H1 (cell line): ENCODE measurements at regions not wholly inside any gene's neighbourhood (a gene's known extent, or its start where the extent isn't known, plus 50 kb on each side); places are given as distances from the start of the nearest gene placed in this dataset.
"Not testable (repeated sequence)": the region's sequence is repeated elsewhere in the genome, so short reads cannot be mapped to it uniquely, and the experiment has no call there.

Experiments used
- CTCF ChIA-PET: fragments of 300-600 bp; sonication (Branson Sonifier 250); formaldehyde crosslinking; loops from one replicate; lab custom pipeline; 2021; ENCODE audit not compliant: partially characterized antibody; lab: Charles Lee
- POLR2A ChIA-PET: fragments of 300-600 bp; sonication (Branson Sonifier 250); formaldehyde crosslinking; loops from one replicate; lab custom pipeline; 2021; ENCODE audit warnings: inconsistent platforms; ENCODE audit not compliant: partially characterized antibody; lab: Charles Lee
- DNase-seq, 2 experiments: peaks; one replicate each; pipeline versions ENCODE4 v3.0.0 to v3.0.0-alpha.2; 2010 to 2022; ENCODE audit warnings: low spot score in 2 of 2, low read depth in 1 of 2, mixed read lengths in 1 of 2
- FAIRE-seq: peaks from 2 replicates; lab custom pipeline; 2011; peaks lifted over from hg19 to GRCh38; lab: Jason Lieb, UNC
- H2AFZ ChIP-seq: 2 replicates; pipeline ENCODE4 v1.8.1; 2012; ENCODE audit warnings: low read length, inconsistent platforms
- H2AK5ac ChIP-seq: 2 replicates; pipeline ENCODE4 v1.6.1; 2013; ENCODE audit warnings: low read depth, low read length
- H2BK120ac ChIP-seq: replicated peaks from 2 replicates; pipeline ENCODE3; 2013; ENCODE audit warnings: low read depth, low read length, inconsistent platforms
- H2BK12ac ChIP-seq: 2 replicates; pipeline ENCODE4 v1.6.1; 2013; ENCODE audit warnings: low read depth, low read length
- H2BK15ac ChIP-seq: 2 replicates; pipeline ENCODE4 v1.6.1; 2013; ENCODE audit warnings: low read length
- H2BK20ac ChIP-seq: 2 replicates; pipeline ENCODE4 v1.6.1; 2013; ENCODE audit warnings: low read length
- H2BK5ac ChIP-seq: 2 replicates; pipeline ENCODE4 v1.6.1; 2013; ENCODE audit warnings: low read depth, low read length
- H3K14ac ChIP-seq: 2 replicates; pipeline ENCODE4 v1.6.1; 2013; ENCODE audit warnings: inconsistent platforms; ENCODE audit not compliant: insufficient read length
- H3K18ac ChIP-seq: 2 replicates; pipeline ENCODE4 v1.6.1; 2013; ENCODE audit warnings: low read length; ENCODE audit errors: extremely low read depth
- H3K23ac ChIP-seq: 2 replicates; pipeline ENCODE4 v1.6.1; 2013; ENCODE audit warnings: inconsistent platforms; ENCODE audit not compliant: insufficient read length
- H3K23me2 ChIP-seq: 2 replicates; pipeline ENCODE4 v1.6.1; 2013; ENCODE audit warnings: low read depth, low read length
- H3K27ac ChIP-seq: 2 replicates; pipeline ENCODE4 v1.6.1; 2011; ENCODE audit warnings: low read depth, low read length, inconsistent platforms
- H3K27me3 ChIP-seq, 4 experiments: replicated peaks in 1 of 4; 1 replicate in 1 of 4; 2 replicates in 3 of 4; pipeline versions ENCODE4 v1.6.1 to v1.8.1; 2011 to 2013; ENCODE audit warnings: low read length in 3 of 4, mild to moderate bottlenecking in 3 of 4, inconsistent platforms in 2 of 4, mixed read lengths in 2 of 4, moderate library complexity in 1 of 4; ENCODE audit not compliant: control insufficient read depth in 3 of 4, insufficient read depth in 3 of 4; ENCODE audit errors: extremely low read depth in 1 of 4
- H3K36me3 ChIP-seq, 4 experiments: 2 replicates each; pipeline versions ENCODE4 v1.6.1 to v1.8.1; 2011 to 2013; ENCODE audit warnings: mild to moderate bottlenecking in 4 of 4, low read length in 3 of 4, moderate library complexity in 2 of 4, control low read depth in 1 of 4, inconsistent platforms in 1 of 4; ENCODE audit not compliant: insufficient read depth in 4 of 4, control insufficient read depth in 2 of 4
- H3K4ac ChIP-seq: replicated peaks from 2 replicates; pipeline ENCODE3; 2013; ENCODE audit warnings: low read length, low read depth, mixed read lengths, inconsistent platforms; ENCODE audit not compliant: insufficient read length
- H3K4me1 ChIP-seq, 4 experiments: replicated peaks in 1 of 4; 1 replicate in 1 of 4; 2 replicates in 3 of 4; pipeline versions ENCODE4 v1.6.1 to v1.8.1; 2011 to 2013; ENCODE audit warnings: low read length in 3 of 4, inconsistent platforms in 2 of 4, mixed read lengths in 1 of 4; ENCODE audit not compliant: insufficient read depth in 4 of 4, control insufficient read depth in 3 of 4
- H3K4me2 ChIP-seq, 2 experiments: 2 replicates each; pipeline versions ENCODE4 v1.6.1 to v1.8.1; 2011 to 2013; ENCODE audit warnings: low read depth in 2 of 2, low read length in 2 of 2, control low read depth in 1 of 2, inconsistent platforms in 1 of 2, mild to moderate bottlenecking in 1 of 2; ENCODE audit not compliant: insufficient read depth in 1 of 2
- H3K4me3 ChIP-seq, 4 experiments: fragments of 200-600, 300-600 bp in 1 of 4; sonication (generic), shearing (Covaris generic), sonication (Bioruptor Twin) in 1 of 4; 2 replicates each; pipeline versions ENCODE4 v1.5.1 to v1.8.1; 2011 to 2016; ENCODE audit warnings: low read length in 4 of 4, low read depth in 3 of 4, control low read depth in 2 of 4, inconsistent platforms in 2 of 4, mild to moderate bottlenecking in 2 of 4, mixed read lengths in 1 of 4, moderate library complexity in 1 of 4; ENCODE audit not compliant: insufficient read depth in 2 of 4; ENCODE audit errors: extremely low read depth in 1 of 4
- H3K56ac ChIP-seq: replicated peaks from 2 replicates; pipeline ENCODE3; 2013; ENCODE audit warnings: low read depth, mild to moderate bottlenecking, mixed read lengths, low read length, inconsistent platforms; ENCODE audit not compliant: insufficient read length
- H3K79me1 ChIP-seq: 2 replicates; pipeline ENCODE4 v1.6.1; 2013; ENCODE audit warnings: low read depth, low read length, control low read depth
- H3K79me2 ChIP-seq, 2 experiments: 2 replicates each; pipeline versions ENCODE4 v1.6.1 to v1.8.1; 2012 to 2013; ENCODE audit warnings: low read length in 2 of 2, mild to moderate bottlenecking in 2 of 2, inconsistent platforms in 1 of 2; ENCODE audit not compliant: insufficient read depth in 2 of 2, control insufficient read depth in 1 of 2
- H3K9ac ChIP-seq, 4 experiments: replicated peaks in 1 of 4; 1 replicate in 1 of 4; 2 replicates in 3 of 4; pipeline versions ENCODE4 v1.6.1 to v1.8.1; 2011 to 2013; ENCODE audit warnings: low read depth in 3 of 4, low read length in 3 of 4, control low read depth in 2 of 4, mild to moderate bottlenecking in 2 of 4, moderate library complexity in 2 of 4, inconsistent platforms in 1 of 4; ENCODE audit errors: extremely low read depth in 1 of 4
- H3K9me3 ChIP-seq, 2 experiments: 2 replicates each; pipeline versions ENCODE4 v1.6.1 to v1.8.1; 2012 to 2013; ENCODE audit warnings: mild to moderate bottlenecking in 2 of 2, moderate library complexity in 2 of 2, control low read depth in 1 of 2, inconsistent platforms in 1 of 2, low read depth in 1 of 2, low read length in 1 of 2, mixed read lengths in 1 of 2; ENCODE audit not compliant: insufficient read depth in 2 of 2
- H4K20me1 ChIP-seq, 2 experiments: replicated peaks in 1 of 2; 2 replicates each; pipeline versions ENCODE3 to v1.8.1; 2011 to 2013; ENCODE audit warnings: inconsistent platforms in 2 of 2, low read length in 2 of 2, mild to moderate bottlenecking in 1 of 2; ENCODE audit not compliant: insufficient read depth in 2 of 2, control insufficient read depth in 1 of 2
- H4K5ac ChIP-seq: 2 replicates; pipeline ENCODE4 v1.6.1; 2013; ENCODE audit warnings: low read length, low read depth, mixed read lengths, inconsistent platforms; ENCODE audit not compliant: insufficient read length
- H4K8ac ChIP-seq: 2 replicates; pipeline ENCODE4 v1.8.0; 2013; ENCODE audit warnings: mild to moderate bottlenecking, moderate library complexity, low read length, inconsistent platforms; ENCODE audit not compliant: insufficient read depth; ENCODE audit errors: extremely low read depth
- H4K91ac ChIP-seq: replicated peaks from 2 replicates; pipeline ENCODE3; 2013; ENCODE audit warnings: low read length, mixed read lengths, inconsistent platforms; ENCODE audit not compliant: insufficient read length
- WGBS, 2 experiments: shearing (Covaris generic) in 1 of 2; methylation state at CpG; one replicate each; pipeline versions ENCODE4 v1.1.6 to v1.1.7; 2013 to 2015; ENCODE audit warnings: low lambda C conversion rate in 2 of 2, mixed read lengths in 2 of 2, inconsistent platforms in 1 of 2, low coverage in 1 of 2, missing lambda C conversion rate in 1 of 2; ENCODE audit not compliant: insufficient replicate concordance in 2 of 2, insufficient coverage in 1 of 2, insufficient read length in 1 of 2; ENCODE audit errors: extremely low coverage in 1 of 2, missing lambda C conversion rate in 1 of 2; 5-methylcytosine and 5-hydroxymethylcytosine counted together

DNA sequence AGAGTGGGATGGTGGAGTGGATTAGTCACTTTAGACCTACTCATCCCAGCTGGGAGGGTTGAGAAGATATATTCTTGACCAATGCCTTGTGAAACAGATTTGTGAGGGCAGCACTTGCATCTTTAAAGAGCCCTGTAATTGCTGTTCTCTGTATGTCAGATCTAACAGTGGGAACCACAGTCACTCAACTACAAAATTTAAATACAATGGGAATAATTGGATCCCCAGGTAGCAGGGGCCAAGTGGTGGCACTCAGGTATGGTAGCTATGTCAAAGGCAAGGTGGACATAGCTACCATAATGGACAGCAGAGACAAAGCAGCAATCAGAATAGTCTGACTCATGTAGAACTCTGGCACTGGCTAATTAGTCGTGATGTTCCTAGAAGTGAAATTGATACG, 559.6 kb downstream of the PTPRU start:
- H3K36me3 ChIP-seq, H2BK15ac ChIP-seq, POLR2A ChIA-PET, H3K9me3 ChIP-seq, H3K4me1 ChIP-seq, H2BK5ac ChIP-seq, H2BK120ac ChIP-seq, H2BK20ac ChIP-seq, H3K23me2 ChIP-seq, H2BK12ac ChIP-seq, H3K79me1 ChIP-seq, H2AK5ac ChIP-seq, H3K14ac ChIP-seq, H3K56ac ChIP-seq, H3K9ac ChIP-seq, H3K79me2 ChIP-seq, H3K18ac ChIP-seq, H3K27ac ChIP-seq, H4K8ac ChIP-seq, H3K23ac ChIP-seq, H3K4me3 ChIP-seq, FAIRE-seq, H4K20me1 ChIP-seq, H4K5ac ChIP-seq, H3K4me2 ChIP-seq, DNase-seq, H3K4ac ChIP-seq, H3K27me3 ChIP-seq, H4K91ac ChIP-seq, H2AFZ ChIP-seq: not testable (repeated sequence)
- WGBS, 2 experiments, result 95% methylated on average over 2 of the region's 2 CpGs; no CpG with 5 or more reads in 1 of the 2 experiments
- CTCF ChIA-PET, result interaction anchor here (0.6 to 1.7 kb wide), 4 partner anchors 53 to 315 kb away, joined by 3 to 4 read pairs (median 4); no protein-coding TSS in a partner anchor
